ENCODE measurements at regions not wholly inside any gene's neighbourhood (a gene's known extent, or its start where the extent isn't known, plus 50 kb on each side); places are given as distances from the start of the nearest gene placed in this dataset.

- Histone ChIP-seq H3K4me3 (no peak overlapping the region), H3K9me3 (no peaks in the 10 kb centered on the region), H3K4me1 (peaks cover 18% of the 10 kb centered on the region), H3K36me3 (no peaks in the 10 kb centered on the region), H3K4me2 (peak overlapping the region; percentile 43), H4K20me1 (no peaks in the 10 kb centered on the region), H3K9ac (no peak overlapping the region), H3K27ac (no peak overlapping the region), H3K27me3 (no peaks in the 10 kb centered on the region)
- TF ChIP-seq Cebpa-rat (IDR thresholded peaks at IDR 0.05) = no peak
Observed at GRCh38 chr12:66066137-66066928, 64.2 kb downstream of the LLPH start.

GRCh38 chr12:66065641-66066136, 64.9 kb downstream of the LLPH start:
- no peaks in the 10 kb centered on the region for H3K9me3 ChIP-seq
- no peaks in the 10 kb centered on the region for H3K27me3 ChIP-seq
- H3K4me3 ChIP-seq = no peak overlapping the region
- no peak for TF ChIP-seq Cebpa-rat (IDR thresholded peaks at IDR 0.05)
- H3K9ac ChIP-seq = no peak overlapping the region
- H3K4me1 ChIP-seq = peaks cover 14% of the 10 kb centered on the region
- H3K27ac ChIP-seq = no peak overlapping the region
- no peaks in the 10 kb centered on the region for H3K36me3 ChIP-seq
- no peak overlapping the region for H3K4me2 ChIP-seq
- H4K20me1 ChIP-seq = no peaks in the 10 kb centered on the region

- Histone ChIP-seq H3K4me1 (peaks cover 14% of the 10 kb centered on the region), H3K9ac (no peak overlapping the region), H3K36me3 (no peaks in the 10 kb centered on the region), H4K20me1 (no peaks in the 10 kb centered on the region), H3K9me3 (no peaks in the 10 kb centered on the region), H3K4me2 (no peak overlapping the region), H3K27ac (no peak overlapping the region), H3K4me3 (no peak overlapping the region), H3K27me3 (no peaks in the 10 kb centered on the region)
- no peak for TF ChIP-seq Cebpa-rat (IDR thresholded peaks at IDR 0.05)
Observed at GRCh38 chr12:66065150-66065549, 65.4 kb downstream of the LLPH start.

- no peak overlapping the region for H3K4me2 ChIP-seq
- no peak overlapping the region for H3K4me3 ChIP-seq
- peaks cover 14% of the 10 kb centered on the region for H3K4me1 ChIP-seq
- no peaks in the 10 kb centered on the region for H3K9me3 ChIP-seq
- H3K36me3 ChIP-seq = no peaks in the 10 kb centered on the region
- H3K27ac ChIP-seq = no peak overlapping the region
- TF ChIP-seq Cebpa-rat (IDR thresholded peaks at IDR 0.05) = no peak
- H3K27me3 ChIP-seq = no peaks in the 10 kb centered on the region
- H4K20me1 ChIP-seq = no peaks in the 10 kb centered on the region
- no peak overlapping the region for H3K9ac ChIP-seq
Observed at GRCh38 chr12:66063916-66064315, 66.6 kb downstream of the LLPH start.

DNA sequence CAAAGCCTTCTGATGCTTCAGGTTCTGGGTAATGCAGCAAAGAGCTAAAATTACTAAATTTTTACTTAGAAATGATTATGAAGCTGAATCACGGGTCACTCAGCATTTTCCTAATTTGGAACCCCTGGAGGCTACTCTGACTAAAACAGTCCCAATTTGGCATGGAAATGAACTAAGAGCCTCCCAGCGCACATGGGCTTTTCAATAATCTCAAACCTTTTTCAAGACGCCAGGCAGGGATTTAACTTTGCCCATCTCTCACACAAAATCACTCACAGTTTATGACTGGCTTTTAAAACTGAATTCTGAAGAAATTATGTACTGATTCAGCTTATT, 68.3 kb downstream of the LLPH start:
- Histone ChIP-seq H3K4me3 (no peak overlapping the region), H4K20me1 (no peaks in the 10 kb centered on the region), H3K27ac (no peak overlapping the region), H3K4me2 (no peak overlapping the region), H3K9me3 (no peaks in the 10 kb centered on the region), H3K9ac (no peak overlapping the region), H3K27me3 (no peaks in the 10 kb centered on the region), H3K4me1 (peaks cover 13% of the 10 kb centered on the region), H3K36me3 (no peaks in the 10 kb centered on the region)
- TF ChIP-seq Cebpa-rat (IDR thresholded peaks at IDR 0.05) = no peak

DNA sequence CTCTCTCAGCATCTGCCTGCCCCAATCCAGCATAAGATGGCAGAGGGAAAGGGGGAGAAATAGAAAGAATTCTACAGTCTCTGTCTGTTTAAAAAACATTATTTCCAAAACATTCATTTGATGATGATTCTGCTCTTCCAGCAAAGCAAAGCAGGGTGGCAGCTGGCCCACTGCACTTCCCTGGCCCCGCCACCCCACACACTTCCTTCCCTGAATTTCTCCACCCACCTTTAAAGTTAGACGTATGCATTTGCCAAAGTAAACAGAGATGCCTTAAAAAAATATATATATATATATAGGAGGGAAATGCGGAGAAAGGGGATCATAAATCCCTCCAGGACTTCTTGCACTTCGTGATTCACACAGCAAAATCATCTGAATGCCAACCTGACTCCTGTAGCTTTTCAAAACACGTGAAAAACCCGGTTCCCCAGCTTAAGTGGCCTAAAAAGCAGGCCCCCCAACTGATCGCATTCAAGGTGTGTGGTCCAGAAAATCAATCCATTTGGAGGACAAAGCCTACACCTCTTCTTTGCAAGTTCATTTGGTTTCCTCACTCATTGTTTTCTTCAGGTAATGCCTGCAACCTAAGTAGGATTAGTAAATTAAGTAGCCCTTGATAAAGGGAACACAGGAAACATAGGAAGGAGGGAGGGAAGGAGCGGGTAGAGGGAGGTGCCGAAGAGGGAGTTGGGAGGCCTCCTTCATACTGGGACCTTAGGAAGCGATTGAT, 68.8 kb downstream of the LLPH start:
- TF ChIP-seq Cebpa-rat (IDR thresholded peaks at IDR 0.05) = no peak
- H3K9me3 ChIP-seq = no peaks in the 10 kb centered on the region
- H3K4me3 ChIP-seq = no peak overlapping the region
- no peak overlapping the region for H3K27ac ChIP-seq
- H3K9ac ChIP-seq = no peak overlapping the region
- no peaks in the 10 kb centered on the region for H4K20me1 ChIP-seq
- H3K27me3 ChIP-seq = no peaks in the 10 kb centered on the region
- H3K36me3 ChIP-seq = no peaks in the 10 kb centered on the region
- H3K4me2 ChIP-seq = no peak overlapping the region
- peaks cover 7% of the 10 kb centered on the region for H3K4me1 ChIP-seq

DNA sequence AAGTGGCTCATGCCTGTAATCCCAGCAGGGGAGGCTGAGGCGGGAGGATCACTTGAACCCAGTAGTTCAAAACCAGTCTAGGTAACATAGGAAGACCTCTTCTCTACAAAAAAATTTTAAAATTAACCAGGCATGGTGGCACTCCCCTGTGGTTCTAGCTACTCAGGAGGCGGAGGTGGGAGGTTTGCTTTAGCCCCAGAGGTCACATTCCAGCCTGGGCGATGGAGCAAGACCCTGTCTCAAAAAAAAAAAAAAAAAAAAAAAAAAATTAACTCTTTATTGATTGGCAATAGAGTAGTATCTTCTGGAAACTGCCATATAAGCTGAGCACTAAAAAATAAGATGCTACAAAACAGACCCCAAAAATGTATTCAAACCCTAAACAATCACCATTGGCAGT, 69.5 kb downstream of the LLPH start:
- Histone ChIP-seq H3K36me3 (no peaks in the 10 kb centered on the region), H3K27me3 (no peaks in the 10 kb centered on the region), H3K4me1 (peaks cover under 1% of the 10 kb centered on the region; the same call in 1 of the 2 replicates), H3K9ac (no peak overlapping the region), H4K20me1 (no peaks in the 10 kb centered on the region), H3K9me3 (no peaks in the 10 kb centered on the region), H3K27ac (no peak overlapping the region), H3K4me3 (no peak overlapping the region), H3K4me2 (no peak overlapping the region)
- TF ChIP-seq Cebpa-rat (IDR thresholded peaks at IDR 0.05) = no peak

DNA sequence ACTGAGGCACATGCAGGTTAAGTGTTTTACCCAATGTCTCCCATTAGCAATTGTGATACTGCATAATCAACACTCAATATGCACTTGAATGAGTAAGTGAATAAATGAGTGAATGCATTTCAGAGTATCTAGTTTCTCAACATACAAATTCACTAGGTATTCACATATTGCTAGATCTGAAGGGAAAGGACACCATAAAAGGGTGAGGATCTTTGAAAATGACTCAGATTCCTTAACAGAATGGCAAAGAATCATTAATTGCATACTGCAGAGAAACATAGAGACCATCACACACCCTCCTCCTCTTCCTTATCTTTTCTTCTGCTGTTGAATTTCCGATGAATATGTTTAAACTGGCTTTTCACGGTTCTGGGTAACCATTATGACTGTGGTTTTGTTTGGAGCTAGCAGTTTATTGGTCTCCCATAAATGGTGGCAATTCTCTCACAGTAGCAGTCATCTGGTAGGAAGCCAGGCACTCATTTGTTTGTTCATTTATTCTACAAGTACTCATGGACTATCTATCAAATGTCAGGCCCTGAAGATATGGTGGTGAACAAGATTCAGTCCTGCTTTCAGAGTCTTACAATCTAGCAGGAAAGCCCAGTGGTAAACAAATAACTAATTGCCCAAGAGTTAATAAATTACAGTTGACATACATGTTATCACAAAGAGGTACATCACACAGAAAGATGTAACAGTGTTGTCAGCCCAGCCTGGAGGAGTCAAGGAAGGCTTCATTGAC, 70.2 kb downstream of the LLPH start:
- H3K27ac ChIP-seq = no peak overlapping the region
- no peak overlapping the region for H3K4me3 ChIP-seq
- H3K4me2 ChIP-seq = no peak overlapping the region
- TF ChIP-seq Cebpa-rat (IDR thresholded peaks at IDR 0.05) = no peak
- no peaks in the 10 kb centered on the region for H3K27me3 ChIP-seq
- no peaks in the 10 kb centered on the region for H3K9me3 ChIP-seq
- H4K20me1 ChIP-seq = no peaks in the 10 kb centered on the region
- no peak overlapping the region for H3K9ac ChIP-seq
- H3K4me1 ChIP-seq = no peaks in the 10 kb centered on the region
- H3K36me3 ChIP-seq = no peaks in the 10 kb centered on the region

GRCh38 chr12:66059666-66060065, 70.9 kb downstream of the LLPH start:
- no peak overlapping the region for H3K27ac ChIP-seq
- H3K9ac ChIP-seq = no peak overlapping the region
- no peak overlapping the region for H3K4me3 ChIP-seq
- no peak for TF ChIP-seq Cebpa-rat (IDR thresholded peaks at IDR 0.05)
- no peaks in the 10 kb centered on the region for H4K20me1 ChIP-seq
- H3K4me2 ChIP-seq = no peak overlapping the region
- no peaks in the 10 kb centered on the region for H3K36me3 ChIP-seq
- no peaks in the 10 kb centered on the region for H3K27me3 ChIP-seq
- no peaks in the 10 kb centered on the region for H3K4me1 ChIP-seq
- H3K9me3 ChIP-seq = no peaks in the 10 kb centered on the region

DNA sequence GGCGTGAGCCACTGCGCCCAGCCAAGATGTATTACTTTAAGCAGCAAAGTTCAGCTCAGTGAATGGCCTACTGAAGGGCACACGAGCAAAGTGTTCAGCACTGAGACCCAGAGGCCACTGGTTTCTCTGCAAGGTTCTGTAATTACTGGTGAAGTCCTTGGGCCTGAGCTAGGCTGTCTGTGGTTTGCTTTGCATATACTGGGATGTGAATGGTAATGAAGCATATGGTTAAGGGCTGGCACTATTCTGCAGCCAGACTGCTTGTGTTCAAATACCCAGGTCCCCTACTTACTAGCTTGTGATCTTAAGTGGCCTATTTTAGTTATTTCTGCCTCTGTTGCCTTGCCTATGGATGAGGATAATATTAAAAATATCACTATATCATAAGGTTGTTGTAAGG, 72.0 kb downstream of the LLPH start:
- TF ChIP-seq Cebpa-rat (IDR thresholded peaks at IDR 0.05) = no peak
- Histone ChIP-seq H3K4me1 (no peaks in the 10 kb centered on the region), H3K27me3 (no peaks in the 10 kb centered on the region), H3K4me3 (no peak overlapping the region), H3K27ac (no peak overlapping the region), H4K20me1 (no peaks in the 10 kb centered on the region), H3K36me3 (no peaks in the 10 kb centered on the region), H3K9ac (no peak overlapping the region), H3K9me3 (no peaks in the 10 kb centered on the region), H3K4me2 (no peak overlapping the region)
